ENCODE measurements at regions not wholly inside any gene's neighbourhood (a gene's known extent, or its start where the extent isn't known, plus 50 kb on each side); places are given as distances from the start of the nearest gene placed in this dataset.
A peak's percentile ranks its signal among the peaks of the same experiment; 100 is the strongest.

- FAIRE-seq, result no peak
These were observed 91.5 kb upstream of the BEND6 start for GRCh38 chr6:56863366-56863765.

GRCh38 chr6:56862415-56863175 lies 92.3 kb upstream of the BEND6 start:
- no peak for FAIRE-seq

GRCh38 chr6:56860475-56860874 lies 94.4 kb upstream of the BEND6 start:
- FAIRE-seq, result no peak

GRCh38 chr6:56856036-56856580 lies 98.8 kb upstream of the BEND6 start:
- FAIRE-seq, result no peak

GRCh38 chr6:56854086-56854485 lies 100.8 kb upstream of the BEND6 start:
- FAIRE-seq, result no peak

- no peak for FAIRE-seq
These were observed 101.4 kb upstream of the BEND6 start for GRCh38 chr6:56853541-56853940.

- no peak for FAIRE-seq
These were observed 102.5 kb upstream of the BEND6 start for GRCh38 chr6:56852260-56853010.

- peak; percentile 60 for FAIRE-seq
These were observed 103.2 kb upstream of the BEND6 start for GRCh38 chr6:56851541-56852259.

GRCh38 chr6:56851074-56851473 lies 103.8 kb upstream of the BEND6 start:
- FAIRE-seq, result no peak

- FAIRE-seq, result no peak
These were observed 104.3 kb upstream of the BEND6 start for GRCh38 chr6:56850626-56851025.

GRCh38 chr6:56849896-56850295 lies 105.0 kb upstream of the BEND6 start:
- FAIRE-seq, result no peak

GRCh38 chr6:56848105-56848504 lies 106.8 kb upstream of the BEND6 start:
- FAIRE-seq, result no peak

- no peak for FAIRE-seq
These were observed 109.9 kb upstream of the BEND6 start for GRCh38 chr6:56845032-56845431.

- FAIRE-seq, result no peak
These were observed 111.2 kb upstream of the BEND6 start for GRCh38 chr6:56843476-56844349.

- no peak for FAIRE-seq
These were observed 112.0 kb upstream of the BEND6 start for GRCh38 chr6:56842686-56843475.

GRCh38 chr6:56841751-56842150 lies 113.2 kb upstream of the BEND6 start:
- FAIRE-seq, result no peak

- peak; percentile 23 for FAIRE-seq
These were observed 113.5 kb upstream of the BEND6 start for GRCh38 chr6:56841381-56841749.

GRCh38 chr6:56840467-56841380 lies 114.2 kb upstream of the BEND6 start:
- peak; percentile 15 for FAIRE-seq

- no peak for FAIRE-seq
These were observed 115.2 kb upstream of the BEND6 start for GRCh38 chr6:56839533-56840183.

- no peak for FAIRE-seq
These were observed 115.9 kb upstream of the BEND6 start for GRCh38 chr6:56838965-56839364.
